ENCODE measurements at regions not wholly inside any gene's neighbourhood (a gene's known extent, or its start where the extent isn't known, plus 50 kb on each side); places are given as distances from the start of the nearest gene placed in this dataset.

DNA sequence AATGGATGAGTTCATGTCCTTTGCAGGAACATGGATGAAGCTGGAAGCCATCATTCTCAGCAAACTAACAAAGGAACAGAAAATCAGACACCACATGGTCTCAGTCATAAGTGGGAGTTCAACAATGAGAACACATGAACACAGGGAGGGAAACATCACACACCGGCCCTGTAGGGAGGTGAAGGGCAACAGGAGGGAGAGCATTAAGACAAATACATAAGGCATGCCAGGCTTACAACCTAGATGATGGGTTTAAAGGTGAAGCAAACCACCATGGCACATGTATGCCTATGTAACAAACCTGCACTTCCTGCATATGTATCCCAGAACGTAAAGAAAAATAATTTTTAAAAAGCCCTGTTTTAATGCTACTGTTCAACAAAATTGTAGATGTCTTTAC is 914.2 kb upstream of the ATXN7L3B start:
- TF ChIP-seq POLR2A (IDR thresholded peaks at IDR 0.05) (no peak), POLR2AphosphoS5 (IDR thresholded peaks at IDR 0.05) (no peak)
